GM21723 (cell line): ENCODE measurements at regions not wholly inside any gene's neighbourhood (a gene's known extent, or its start where the extent isn't known, plus 50 kb on each side); places are given as distances from the start of the nearest gene placed in this dataset.

Experiments
- ATAC-seq: cut with Tn5 transposase; IDR thresholded peaks from one replicate; pipeline ENCODE4 v1.9.1; 2021; ENCODE audit warnings: mild to moderate bottlenecking, moderate library complexity; ENCODE audit not compliant: unreplicated experiment

GRCh38 chr2:59012234-59012633, 771.1 kb upstream of the FANCL start:
- no peak for ATAC-seq

DNA sequence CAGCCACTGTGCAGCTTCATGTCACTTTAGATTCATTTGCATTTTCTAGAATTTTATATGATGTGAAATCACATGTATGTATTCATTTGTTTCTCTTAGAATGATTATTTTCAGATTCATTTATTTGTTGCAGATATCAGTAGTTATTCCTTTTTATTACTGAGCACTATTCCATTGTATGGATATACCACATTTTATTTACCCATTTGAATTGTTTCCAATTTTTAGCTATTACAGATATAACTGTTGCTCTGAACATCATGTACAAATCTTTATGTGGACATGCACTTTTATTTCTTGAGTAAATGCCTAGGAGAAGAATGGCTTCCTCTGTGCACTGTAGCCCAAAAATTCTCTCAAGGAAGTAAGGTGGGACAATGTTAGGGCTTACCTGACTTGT, 767.8 kb upstream of the FANCL start:
- ATAC-seq = no peak

- no peak for ATAC-seq
Observed at GRCh38 chr2:59005836-59006615, 764.9 kb upstream of the FANCL start.

- no peak for ATAC-seq
Observed at GRCh38 chr2:59004621-59005020, 763.5 kb upstream of the FANCL start.

DNA sequence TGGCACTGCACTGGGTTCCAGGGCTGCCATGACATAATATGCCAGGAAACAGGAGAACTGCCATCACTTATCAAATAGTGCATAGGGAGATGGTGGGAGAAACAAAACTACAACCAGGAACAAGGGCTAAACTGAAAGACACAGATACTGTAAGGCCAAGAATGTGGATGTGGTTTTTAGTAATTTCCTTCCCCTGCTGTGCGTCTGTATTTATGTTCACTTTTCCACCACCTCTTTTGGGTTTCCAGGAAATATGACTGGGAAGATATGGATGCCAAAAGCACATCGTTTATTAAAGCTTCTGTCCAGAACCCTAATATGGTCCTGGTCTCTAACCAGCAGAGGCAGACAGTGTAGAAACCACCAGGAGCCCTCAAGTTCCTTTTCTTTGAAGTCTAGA, 759.7 kb upstream of the FANCL start:
- ATAC-seq = no peak

DNA sequence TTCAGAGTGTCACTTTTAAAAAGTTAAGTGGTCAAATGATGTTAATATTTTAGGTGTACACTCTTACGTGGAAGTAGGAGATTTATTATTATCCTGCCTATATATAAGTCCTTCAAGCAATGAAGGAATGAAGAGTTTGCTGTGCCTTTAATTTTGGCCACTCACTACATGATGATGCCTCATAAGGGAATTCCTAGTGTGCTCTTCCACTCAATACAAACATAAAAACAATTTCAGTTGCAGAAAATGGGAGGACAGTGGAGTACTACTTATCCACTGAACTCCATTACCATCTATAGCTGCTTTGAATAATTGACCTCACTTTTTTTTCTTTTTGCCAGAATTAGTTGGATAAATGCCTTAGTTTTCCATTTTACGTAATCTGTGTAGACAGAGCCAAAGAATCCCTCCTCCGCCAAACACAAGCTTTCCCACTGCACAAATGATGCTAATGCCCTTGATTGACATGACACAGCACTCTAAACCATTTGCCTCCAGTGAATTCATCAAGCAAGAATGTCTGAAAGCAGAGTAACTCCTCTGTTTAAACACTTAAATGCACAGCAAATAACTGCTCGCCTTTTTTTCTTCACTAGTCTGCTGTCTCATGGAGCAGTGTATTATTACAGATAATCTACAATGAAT, 751.1 kb upstream of the FANCL start:
- no peak for ATAC-seq

DNA sequence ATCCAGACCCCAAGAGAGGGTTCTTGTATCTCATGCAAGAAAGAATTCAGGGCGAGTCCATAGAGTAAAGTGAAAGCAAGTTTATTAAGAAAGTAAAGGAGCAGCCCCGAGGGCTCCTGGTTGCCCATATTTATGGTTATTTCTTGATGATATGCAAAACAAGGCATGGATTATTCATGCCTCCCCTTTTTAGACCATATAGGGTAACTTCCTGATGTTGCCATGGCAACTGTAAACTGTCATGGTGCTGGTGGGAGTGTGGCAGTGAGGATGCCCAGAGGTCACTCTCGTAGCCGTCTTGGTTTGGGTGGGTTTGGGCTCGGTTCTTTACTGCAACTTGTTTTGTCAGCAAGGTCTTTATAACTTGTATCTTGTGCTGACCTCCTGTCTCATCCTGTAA, 750.2 kb upstream of the FANCL start:
- no peak for ATAC-seq

- no peak for ATAC-seq
Observed at GRCh38 chr2:58985541-58985940, 744.4 kb upstream of the FANCL start.

GRCh38 chr2:58984731-58985130, 743.6 kb upstream of the FANCL start:
- ATAC-seq = no peak

DNA sequence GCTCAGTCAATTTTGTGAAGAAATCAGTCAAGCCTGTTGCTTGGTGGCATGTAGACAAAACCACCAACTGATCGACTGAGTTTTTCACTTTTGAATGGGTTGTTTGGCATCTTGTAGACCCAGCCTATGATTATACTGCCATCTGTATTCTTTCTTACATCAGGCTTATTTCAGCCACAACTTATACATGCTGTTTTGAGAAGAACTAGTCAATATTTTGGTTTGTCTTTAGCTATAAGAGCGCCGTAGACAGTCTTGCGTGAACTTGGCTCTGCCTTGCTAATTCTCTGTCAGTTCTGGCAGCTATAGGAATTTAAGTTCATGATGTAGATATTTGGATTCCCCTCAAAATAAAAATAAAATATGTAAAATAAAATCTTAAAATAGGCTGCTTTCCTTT, 742.0 kb upstream of the FANCL start:
- ATAC-seq = no peak

DNA sequence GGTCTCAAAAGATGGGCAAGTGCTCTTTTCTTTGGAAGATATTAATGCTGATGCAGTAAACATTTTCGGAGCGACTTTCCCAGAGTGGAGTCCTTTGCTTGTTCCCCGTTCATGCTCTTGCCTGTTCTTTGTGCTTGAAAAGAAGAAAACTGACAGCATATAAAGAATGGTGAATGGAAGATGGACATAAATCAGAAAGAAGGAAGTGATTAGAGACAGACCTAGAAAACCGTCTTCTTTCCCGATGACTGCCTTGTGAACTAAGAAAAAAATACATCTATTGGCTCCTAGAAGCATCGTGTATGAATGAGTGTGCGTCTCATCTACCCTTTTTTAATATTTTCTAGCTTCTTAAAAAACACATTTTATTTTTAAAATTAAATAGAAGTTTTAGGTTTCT, 740.1 kb upstream of the FANCL start:
- ATAC-seq = no peak

- no peak for ATAC-seq
Observed at GRCh38 chr2:58976375-58977071, 735.4 kb upstream of the FANCL start.

DNA sequence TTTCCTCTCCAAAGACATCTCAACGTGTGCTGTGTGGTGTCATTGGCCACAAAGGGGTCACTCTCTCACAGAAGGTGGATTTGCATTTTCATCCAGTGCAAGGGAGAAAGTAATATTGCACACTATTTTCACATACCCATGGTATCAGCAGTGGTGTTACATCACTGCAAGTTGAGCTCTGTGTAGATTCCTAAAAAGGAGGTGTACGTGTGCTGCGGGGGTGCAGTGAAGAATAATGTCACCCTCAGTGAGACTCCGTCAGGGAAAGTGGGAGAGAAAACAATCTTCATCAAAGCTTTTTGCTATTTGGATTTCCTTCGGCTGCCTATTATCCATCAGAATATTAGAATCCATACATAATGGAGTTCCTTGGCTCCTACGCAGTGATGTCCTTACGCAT, 733.8 kb upstream of the FANCL start:
- no peak for ATAC-seq

- ATAC-seq = no peak
Observed at GRCh38 chr2:58974426-58974825, 733.3 kb upstream of the FANCL start.

GRCh38 chr2:58973811-58974281, 732.7 kb upstream of the FANCL start:
- no peak for ATAC-seq

GRCh38 chr2:58972737-58973136, 731.6 kb upstream of the FANCL start:
- no peak for ATAC-seq

DNA sequence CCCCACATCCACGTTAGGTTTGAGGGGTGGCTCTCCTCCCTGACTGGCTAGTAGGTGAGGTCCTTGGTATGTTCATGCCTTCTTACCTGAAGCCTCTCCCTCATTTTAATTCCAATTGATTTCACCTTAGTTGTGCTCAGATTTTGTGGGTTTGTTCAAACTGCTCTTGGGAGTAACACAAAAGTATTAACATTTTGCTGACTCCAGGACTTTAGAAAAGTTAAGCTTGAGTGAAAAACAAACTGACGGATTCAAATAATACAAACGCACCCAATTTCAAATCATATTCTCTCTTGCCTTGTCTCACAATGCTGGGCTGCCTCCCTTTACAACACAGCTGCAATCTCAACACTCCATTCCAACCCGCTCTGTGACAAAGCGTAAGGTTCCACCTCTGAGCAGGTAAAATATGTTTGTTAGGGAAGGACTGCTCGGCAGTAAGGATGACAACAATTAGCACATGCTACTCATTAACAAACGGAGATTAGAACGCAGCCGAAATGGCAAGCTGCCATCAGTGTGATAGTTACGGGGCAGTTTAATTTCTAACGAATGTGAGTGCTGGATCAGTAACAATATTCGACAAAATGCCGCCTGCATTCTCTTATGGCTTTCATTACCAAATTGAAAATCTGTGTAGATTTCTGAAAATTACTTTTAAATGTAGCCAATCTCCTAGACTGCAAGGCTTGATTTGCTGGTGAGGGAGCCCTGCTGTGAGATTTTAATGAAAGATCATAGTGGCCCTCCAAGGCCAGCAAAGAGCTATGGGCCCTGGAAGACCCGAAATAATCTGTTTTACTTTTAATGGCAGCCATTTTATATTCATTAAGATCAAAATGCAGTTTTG, 730.6 kb upstream of the FANCL start:
- no peak for ATAC-seq

DNA sequence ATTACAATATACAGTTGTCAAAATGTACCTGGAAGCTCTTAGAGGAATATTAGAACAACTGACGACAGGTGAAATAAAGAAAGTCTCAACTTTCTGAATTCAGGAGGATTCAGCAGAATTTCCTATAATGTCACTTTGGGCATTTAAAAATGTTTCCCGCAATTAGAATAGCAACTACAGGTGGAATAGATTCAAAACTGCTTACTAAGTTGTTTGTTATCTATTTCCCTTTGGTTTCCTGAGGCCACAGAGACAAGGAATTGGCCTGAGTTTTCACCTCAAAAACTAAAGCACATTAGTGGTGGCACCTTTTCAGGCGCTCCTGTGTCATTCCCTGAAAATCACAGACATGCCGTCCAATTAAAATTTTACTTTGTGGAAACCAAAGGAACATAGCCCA, 729.2 kb upstream of the FANCL start:
- no peak for ATAC-seq

DNA sequence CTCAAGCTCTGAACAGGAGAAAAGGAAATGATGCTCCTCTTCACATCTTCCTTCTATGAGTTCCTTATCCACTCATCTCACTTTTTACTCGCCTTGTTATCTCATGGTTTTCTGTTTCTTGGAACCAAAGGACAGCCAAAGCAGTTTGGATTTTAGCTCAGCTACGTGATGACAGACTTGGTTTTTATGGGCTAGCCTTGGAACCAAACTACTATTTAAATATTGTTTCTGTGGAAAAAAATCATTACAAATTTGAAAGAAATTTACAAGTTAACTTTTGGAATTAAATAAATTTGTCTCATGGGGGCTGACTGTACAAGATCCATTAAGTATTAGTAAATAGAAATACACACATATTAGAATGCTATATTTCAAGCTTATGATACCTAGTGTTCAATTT, 727.8 kb upstream of the FANCL start:
- ATAC-seq = no peak

DNA sequence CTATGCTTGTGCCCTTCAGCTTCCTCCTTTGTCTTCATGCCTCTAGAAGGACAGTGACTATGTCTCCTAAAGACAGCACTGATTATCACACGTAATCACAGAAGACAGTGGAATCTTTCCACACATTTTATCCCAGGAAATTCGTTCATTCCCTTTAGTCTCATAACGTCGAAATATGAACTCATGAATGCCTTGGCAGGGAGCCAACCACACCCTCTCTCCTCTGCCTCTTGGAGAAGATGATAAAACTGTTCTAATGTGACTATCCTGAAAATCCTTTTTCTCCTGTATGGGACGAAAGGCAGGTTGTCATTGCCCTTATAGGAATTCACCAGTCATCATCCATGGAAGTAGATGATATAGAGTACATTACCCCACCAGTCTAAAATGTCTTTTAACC, 726.6 kb upstream of the FANCL start:
- ATAC-seq = no peak

GRCh38 chr2:58965602-58966001, 724.5 kb upstream of the FANCL start:
- ATAC-seq = no peak
